ENCODE measurements at regions not wholly inside any gene's neighbourhood (a gene's known extent, or its start where the extent isn't known, plus 50 kb on each side); places are given as distances from the start of the nearest gene placed in this dataset.

DNA sequence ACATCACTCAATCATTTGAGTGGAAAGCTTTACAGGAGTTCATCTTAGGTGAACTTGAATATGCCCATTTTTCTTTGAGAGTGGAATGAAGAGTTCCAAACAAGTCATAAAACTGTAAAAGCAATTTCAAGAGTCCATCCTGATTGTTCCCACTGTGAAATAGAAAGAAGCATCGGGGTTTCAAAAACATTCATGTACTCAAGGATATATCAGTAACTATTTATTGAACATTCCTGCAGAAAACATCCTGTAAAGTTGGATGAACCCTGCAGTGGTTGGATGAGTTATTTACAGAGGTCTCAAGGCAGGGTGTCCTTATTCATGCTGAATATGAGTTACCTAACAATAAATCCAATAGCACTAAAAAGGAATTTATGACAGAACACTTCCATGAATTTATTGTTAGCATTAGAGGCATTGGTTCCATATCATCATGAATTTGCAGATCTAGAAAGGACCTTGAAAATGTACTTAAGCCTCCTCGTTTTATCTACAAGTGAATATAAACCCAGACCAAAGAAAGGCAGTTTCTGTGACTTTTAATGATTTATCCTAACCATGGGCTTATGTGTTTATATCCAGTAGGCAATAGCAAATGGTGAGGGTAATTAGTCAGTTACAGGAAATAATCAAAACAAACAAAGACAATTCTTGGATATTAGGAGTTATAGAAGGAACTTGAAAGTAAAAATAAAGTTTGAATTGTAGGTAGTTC is 361.9 kb upstream of the KCNMB2 start:
- DNase-seq (ENCODE audit: low spot score) (no peak), ATAC-seq (ENCODE audit: low FRiP score) (no peak)
- TF ChIP-seq, protein P1, sequence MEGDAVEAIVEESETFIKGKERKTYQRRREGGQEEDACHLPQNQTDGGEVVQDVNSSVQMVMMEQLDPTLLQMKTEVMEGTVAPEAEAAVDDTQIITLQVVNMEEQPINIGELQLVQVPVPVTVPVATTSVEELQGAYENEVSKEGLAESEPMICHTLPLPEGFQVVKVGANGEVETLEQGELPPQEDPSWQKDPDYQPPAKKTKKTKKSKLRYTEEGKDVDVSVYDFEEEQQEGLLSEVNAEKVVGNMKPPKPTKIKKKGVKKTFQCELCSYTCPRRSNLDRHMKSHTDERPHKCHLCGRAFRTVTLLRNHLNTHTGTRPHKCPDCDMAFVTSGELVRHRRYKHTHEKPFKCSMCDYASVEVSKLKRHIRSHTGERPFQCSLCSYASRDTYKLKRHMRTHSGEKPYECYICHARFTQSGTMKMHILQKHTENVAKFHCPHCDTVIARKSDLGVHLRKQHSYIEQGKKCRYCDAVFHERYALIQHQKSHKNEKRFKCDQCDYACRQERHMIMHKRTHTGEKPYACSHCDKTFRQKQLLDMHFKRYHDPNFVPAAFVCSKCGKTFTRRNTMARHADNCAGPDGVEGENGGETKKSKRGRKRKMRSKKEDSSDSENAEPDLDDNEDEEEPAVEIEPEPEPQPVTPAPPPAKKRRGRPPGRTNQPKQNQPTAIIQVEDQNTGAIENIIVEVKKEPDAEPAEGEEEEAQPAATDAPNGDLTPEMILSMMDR (IDR thresholded peaks at IDR 0.05), result no peak

DNA sequence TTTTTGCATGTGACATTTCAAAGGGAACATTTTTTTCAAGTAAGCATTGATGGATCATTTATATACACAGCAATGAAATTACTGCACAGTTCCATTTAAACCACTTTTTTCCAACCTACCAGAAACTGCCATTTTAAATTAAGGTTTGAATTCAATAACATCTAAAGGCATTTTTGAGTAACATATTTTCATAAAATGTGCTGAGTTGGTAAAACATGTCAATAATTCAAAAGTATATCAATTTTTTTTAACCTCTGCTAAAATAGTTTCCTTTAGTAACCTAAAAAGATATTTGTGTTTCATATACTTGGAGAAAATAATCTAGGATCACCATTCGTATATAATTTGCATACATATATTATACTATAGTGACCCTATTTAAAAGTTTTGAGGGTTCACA is 355.1 kb upstream of the KCNMB2 start:
- DNase-seq (ENCODE audit: low spot score), result no peak
- no peak for ATAC-seq (ENCODE audit: low FRiP score)

DNA sequence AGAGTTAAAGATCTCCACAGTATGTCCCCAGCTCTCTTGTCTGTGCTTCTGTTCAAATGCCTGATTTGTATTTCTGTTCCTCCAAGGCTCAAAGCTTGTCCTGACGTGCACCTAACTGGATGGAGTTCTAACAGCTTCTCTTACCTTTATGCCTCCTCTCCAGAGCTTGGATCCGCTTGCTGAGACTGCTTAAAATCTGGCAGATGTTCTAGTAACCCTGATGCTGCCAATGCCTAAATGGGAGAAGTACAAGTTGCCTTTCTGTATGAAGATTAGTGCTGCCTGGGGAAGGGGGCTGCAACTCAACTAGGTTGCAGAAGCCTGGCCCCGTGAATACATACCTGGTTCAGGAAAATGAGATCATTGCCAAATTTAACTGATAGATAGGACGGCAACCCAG is 354.5 kb upstream of the KCNMB2 start:
- no peak for DNase-seq (ENCODE audit: low spot score)
- no peak for ATAC-seq (ENCODE audit: low FRiP score)
- TF ChIP-seq, protein P1 (IDR thresholded peaks at IDR 0.05), result no peak

More for the DNA sequence above, 355.1 kb upstream of the KCNMB2 start:
- TF ChIP-seq, protein P1 (IDR thresholded peaks at IDR 0.05), result no peak

DNA sequence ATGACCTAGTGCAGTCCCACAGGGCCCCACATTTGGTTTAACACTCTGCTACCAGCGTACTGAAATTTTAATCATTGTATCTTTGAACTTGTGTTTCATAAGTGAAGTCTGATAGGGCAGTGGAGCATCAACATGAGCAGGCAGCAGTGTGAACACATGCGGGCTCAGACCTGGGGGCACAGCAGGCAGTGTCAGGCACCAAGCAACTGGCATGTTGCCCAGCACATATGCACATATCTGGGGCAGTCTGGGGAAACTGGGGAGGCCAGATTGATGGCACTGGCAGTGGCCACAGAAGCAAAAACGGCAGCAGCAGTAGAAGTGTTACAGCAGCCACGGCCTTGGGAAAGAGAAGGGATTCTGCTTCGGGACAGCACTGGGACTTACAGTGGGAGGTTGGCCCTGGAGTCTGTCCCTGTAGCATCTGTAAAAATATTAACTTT is 353.9 kb upstream of the KCNMB2 start:
- TF ChIP-seq, protein P1 (IDR thresholded peaks at IDR 0.05), result no peak
- DNase-seq (ENCODE audit: low spot score) (no peak), ATAC-seq (ENCODE audit: low FRiP score) (no peak)

DNA sequence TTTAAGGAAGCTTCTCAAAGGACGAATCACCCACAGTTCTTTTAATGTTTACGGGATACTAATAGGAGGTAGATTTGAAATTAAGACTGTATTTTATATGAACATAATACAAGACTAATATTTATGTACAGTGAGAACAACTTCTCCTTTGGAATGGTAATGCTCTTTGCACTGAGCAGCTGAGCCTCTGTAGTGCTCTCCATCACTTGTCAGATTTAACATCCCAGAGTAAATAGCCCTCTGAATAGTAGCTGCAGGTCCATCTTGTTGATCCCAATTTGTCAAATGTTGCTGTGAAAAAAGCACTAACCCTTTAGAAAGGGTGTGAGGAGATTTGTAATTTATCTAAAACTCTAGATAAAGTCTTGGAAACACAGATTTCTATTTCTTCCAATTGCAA is 351.4 kb upstream of the KCNMB2 start:
- TF ChIP-seq, protein P1 (IDR thresholded peaks at IDR 0.05), result no peak
- ATAC-seq (ENCODE audit: low FRiP score) (no peak), DNase-seq (ENCODE audit: low spot score) (no peak)

DNA sequence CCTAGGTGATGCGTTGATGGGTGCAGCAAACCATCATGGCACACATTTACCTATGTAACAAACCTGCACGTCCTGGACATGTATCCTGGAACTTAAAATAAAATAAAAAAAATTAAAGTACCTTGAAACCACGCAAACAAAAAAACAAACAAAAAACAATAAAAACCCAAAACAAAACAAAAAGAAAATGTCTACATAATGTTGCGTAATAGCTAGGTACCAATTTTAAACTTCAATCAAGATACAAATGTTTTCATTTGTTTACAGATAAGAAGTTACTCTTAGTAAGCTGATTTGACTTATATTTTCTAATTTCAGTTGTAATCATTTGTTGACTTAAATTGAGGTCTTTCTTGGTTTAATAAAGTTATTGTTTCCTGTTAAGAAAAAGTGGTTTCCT is 349.6 kb upstream of the KCNMB2 start:
- no peak for ATAC-seq (ENCODE audit: low FRiP score)
- TF ChIP-seq, protein P1 (IDR thresholded peaks at IDR 0.05), result no peak
- no peak for DNase-seq (ENCODE audit: low spot score)

DNA sequence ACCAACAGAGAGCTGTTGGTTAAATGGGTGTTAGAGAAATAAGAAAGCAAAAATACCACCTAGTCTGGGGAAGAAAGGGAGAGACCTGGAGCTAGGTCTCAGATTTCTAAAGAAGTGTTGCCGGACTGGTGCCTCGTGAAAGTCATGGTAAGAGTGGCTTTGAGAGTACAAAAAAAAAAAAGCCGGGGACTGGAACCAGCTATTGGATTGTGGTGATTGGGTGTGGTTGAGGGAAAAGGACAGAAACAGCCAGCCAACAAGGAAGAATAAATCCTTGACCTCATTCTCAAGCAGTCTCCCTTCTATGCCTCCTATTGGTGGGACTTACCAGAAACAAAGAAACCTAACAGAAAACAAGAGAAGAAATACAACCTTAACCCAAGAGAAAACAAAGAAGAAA is 346.4 kb upstream of the KCNMB2 start:
- no peak for DNase-seq (ENCODE audit: low spot score)
- TF ChIP-seq, protein P1 (IDR thresholded peaks at IDR 0.05), result no peak

More for the DNA sequence above, 346.4 kb upstream of the KCNMB2 start:
- ATAC-seq (ENCODE audit: low FRiP score), result no peak

Measured in omental fat pad (tissue), 3 donors.